ENCODE measurements at regions not wholly inside any gene's neighbourhood (a gene's known extent, or its start where the extent isn't known, plus 50 kb on each side); places are given as distances from the start of the nearest gene placed in this dataset.

GRCh38 chr1:201655910-201656309 lies 117.0 kb downstream of the NAV1 start:
- intact Hi-C loops (cut with micrococcal nuclease) = no loop called here

- intact Hi-C loops (cut with micrococcal nuclease) = no loop called here
These were observed 117.5 kb downstream of the NAV1 start for GRCh38 chr1:201656311-201657032.

- intact Hi-C loops (cut with micrococcal nuclease) = no loop called here
These were observed 120.6 kb downstream of the NAV1 start for GRCh38 chr1:201659572-201659971.

GRCh38 chr1:201660931-201661822 lies 122.2 kb downstream of the NAV1 start:
- intact Hi-C loops (cut with micrococcal nuclease) = no loop called here

DNA sequence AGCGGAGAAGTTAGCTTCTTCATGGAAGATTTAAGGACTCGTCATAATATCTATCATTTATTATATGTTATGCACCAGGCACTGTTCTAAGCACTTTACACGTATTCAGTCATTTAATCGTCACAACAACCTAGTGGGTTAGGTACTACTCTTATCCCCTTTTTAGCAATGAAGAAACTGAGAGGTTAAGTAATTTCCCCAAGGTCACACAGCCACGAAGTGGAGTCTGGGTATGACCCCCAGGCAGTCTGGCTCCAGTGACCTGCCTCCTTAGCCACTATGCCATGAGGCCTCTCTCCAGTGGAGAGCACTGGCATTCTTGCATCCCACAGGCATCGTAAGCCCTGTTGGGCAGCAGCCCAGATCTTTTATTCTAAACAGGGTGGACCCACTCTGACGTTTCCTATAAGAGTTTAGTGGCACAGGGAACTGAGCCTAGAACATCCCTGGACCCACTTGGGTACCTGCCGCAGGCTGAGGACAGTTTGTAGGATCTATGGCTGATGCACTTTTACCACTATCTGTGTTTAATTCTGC lies 123.0 kb downstream of the NAV1 start:
- intact Hi-C loops (cut with micrococcal nuclease) = no loop called here

GRCh38 chr1:201662646-201663045 lies 123.7 kb downstream of the NAV1 start:
- intact Hi-C loops (cut with micrococcal nuclease) = no loop called here

DNA sequence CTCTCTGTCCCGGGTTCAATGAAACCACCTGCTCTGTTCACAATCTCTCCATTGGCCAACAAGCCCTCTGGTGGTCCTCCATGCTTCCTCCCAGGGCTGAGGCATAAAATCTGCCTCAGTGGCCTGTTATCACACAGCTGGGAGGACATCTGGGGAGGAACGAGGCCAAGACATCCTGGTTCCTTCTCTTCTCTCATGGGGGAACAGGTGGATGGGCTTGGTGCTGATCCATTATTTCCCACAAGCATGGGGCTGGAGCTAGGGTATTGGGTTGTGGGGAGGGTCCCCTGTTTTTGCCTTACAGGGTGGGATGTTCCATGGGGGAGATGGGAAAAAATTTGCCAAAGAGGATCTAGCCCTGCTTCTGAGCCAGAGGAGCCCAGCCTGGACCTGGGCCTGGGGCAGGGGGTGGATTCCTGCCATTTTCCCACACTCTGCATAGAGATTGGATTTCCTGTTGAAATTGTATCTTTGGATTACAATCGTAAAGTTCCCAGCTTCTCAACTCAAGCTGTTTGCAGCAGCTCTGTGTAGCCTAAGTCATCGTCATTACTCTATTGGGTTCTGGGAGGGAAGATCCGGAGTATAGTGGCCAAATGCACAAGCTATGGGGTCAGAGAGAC lies 124.7 kb downstream of the NAV1 start:
- intact Hi-C loops (cut with micrococcal nuclease) = no loop called here

DNA sequence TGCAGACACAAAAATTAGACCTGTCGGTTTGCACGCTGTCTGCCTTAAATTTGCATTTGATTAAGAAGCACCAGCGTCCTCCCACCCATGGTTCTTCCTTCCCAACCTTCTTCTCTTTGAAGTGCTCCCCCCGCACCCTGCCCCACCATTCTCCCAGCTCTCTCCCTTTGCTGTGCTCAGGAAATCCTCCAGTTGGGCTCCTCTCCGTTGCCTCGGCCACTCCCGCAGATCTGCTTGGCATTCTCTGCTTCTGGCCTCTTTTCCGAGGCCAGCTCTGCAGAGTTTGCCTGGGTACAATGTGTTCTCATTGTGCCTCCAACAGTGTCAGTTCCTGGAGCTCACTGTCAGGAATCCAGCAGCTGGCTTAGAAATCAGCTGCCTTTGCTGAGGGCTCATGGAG lies 126.1 kb downstream of the NAV1 start:
- intact Hi-C loops (cut with micrococcal nuclease) = no loop called here

GRCh38 chr1:201666102-201666501 lies 127.2 kb downstream of the NAV1 start:
- intact Hi-C loops (cut with micrococcal nuclease) = no loop called here

DNA sequence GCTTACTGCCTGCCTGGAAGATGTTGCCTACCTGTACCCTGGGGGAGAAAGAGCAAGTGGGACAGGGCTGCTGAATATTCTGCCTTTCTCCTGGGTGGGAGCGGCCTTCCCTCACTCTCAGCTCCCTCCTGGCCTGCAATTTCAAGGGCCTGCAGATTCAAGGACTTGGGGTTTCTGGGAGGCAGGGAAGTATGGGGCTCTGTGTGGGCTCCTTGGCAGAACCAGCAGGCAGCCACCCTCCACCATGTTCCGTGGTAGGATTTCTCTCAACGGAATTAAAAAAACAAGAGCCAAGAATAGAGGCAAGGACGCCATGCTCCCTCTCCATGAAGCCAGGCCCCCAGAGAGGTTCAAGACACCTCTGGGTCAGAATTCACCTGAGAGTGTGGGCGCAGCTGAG lies 127.7 kb downstream of the NAV1 start:
- intact Hi-C loops (cut with micrococcal nuclease) = no loop called here

GRCh38 chr1:201667479-201667878 lies 128.6 kb downstream of the NAV1 start:
- intact Hi-C loops (cut with micrococcal nuclease) = no loop called here

- intact Hi-C loops (cut with micrococcal nuclease) = no loop called here
These were observed 131.6 kb downstream of the NAV1 start for GRCh38 chr1:201670517-201670916.

GRCh38 chr1:201672685-201673084 lies 133.8 kb downstream of the NAV1 start:
- intact Hi-C loops (cut with micrococcal nuclease) = no loop called here

GRCh38 chr1:201673093-201673492 lies 134.2 kb downstream of the NAV1 start:
- intact Hi-C loops (cut with micrococcal nuclease) = no loop called here

GRCh38 chr1:201673915-201674314 lies 135.0 kb downstream of the NAV1 start:
- intact Hi-C loops (cut with micrococcal nuclease) = no loop called here

- intact Hi-C loops (cut with micrococcal nuclease) = no loop called here
These were observed 136.2 kb downstream of the NAV1 start for GRCh38 chr1:201675143-201675542.

DNA sequence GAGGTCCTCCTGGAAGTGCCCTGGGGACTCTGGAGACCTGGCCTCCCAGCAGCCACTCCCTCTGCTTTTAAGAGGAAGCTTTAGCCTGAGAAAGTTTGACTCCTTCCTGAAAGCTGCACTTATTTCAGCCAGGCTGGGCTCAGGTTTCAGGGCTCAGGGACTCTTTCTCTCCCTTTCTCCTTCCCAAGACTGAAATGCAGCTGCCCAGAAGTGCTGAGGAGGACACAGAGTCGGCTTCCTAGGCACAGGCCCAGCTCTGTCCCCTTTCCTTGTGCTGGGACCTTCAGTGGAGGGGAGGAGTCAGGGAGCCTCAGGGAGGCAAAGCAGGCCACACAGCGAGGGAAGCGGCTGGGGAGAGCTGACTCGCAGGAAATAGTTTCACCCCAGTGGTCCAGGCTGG lies 137.3 kb downstream of the NAV1 start:
- intact Hi-C loops (cut with micrococcal nuclease) = no loop called here

DNA sequence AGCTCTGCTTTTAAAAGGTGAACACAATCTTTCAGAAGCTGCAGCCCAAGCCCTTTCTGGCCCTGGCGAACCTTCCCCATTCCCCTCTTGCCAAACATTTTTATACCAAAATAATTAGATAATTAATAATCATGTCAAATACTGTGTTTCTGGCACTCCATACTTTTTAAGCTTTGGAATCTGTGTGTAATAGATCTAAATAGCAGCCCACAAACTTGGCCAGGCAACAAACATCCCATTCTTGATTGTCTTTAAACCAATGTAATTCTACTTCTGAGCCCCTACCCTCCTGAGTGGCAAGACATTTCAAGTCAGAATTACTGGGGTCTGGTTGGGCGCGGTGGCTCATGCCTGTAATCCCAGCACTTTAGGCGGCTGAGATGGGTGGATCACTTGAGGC lies 137.7 kb downstream of the NAV1 start:
- intact Hi-C loops (cut with micrococcal nuclease) = no loop called here

DNA sequence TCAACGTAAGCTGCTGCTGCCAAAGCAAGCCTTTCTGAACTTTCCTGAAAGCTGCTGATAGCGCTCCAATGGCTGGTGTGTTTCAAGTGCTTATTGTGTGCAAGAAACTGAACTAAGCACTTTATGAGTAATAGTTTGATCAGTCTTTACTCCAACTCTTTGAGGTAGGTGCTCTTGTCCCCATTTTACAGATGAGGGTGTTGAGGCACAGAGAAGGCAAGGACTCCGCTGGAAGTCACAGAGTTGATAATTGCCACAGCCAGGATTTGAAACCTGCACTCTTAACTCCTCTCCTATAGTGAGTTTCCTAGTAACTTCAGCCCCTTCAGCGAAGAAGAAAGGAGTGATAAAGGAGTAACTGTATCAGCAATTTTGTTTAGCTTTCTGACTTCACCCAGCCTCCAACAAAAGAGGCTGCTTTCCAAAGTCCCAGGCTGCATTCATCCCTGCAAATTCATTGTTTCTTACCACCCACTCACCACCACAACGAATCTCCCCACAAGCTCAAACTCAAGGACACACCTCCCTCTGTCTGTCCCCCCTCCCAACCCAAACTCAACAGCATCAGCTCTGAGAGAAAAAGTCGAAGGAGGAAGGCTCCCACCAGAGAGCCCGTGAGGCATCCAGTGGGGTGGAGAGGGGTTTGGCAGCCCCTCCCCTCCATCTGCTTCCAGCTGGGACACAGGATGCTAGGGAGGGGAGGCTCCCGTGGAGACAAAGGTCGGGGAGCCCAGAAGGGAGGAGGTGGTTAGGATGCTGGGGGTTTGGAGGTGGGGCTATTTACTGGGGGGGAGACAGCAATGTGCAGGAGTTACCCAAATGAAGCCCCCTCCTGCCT lies 139.6 kb downstream of the NAV1 start:
- intact Hi-C loops (cut with micrococcal nuclease) = no loop called here

DNA sequence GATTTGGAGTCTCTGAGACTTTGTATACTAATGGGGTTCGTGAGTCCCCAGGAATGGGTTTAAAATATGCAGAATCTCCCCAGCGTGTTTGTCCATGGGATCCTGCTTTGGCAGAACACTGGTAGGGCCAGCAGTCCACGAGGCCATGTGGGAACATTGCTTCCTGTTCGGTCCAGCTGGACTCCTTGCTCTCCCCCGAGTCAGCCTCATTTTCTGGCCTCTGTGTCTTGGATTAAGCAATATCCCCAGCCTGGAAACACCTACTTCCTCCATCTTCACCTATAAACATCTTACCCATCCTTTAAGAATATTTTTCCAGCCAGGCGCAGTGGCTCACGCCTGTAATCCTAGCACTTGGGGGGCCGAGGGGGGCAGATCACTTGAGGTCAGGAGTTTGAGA lies 142.4 kb downstream of the NAV1 start:
- intact Hi-C loops (cut with micrococcal nuclease) = no loop called here

DNA sequence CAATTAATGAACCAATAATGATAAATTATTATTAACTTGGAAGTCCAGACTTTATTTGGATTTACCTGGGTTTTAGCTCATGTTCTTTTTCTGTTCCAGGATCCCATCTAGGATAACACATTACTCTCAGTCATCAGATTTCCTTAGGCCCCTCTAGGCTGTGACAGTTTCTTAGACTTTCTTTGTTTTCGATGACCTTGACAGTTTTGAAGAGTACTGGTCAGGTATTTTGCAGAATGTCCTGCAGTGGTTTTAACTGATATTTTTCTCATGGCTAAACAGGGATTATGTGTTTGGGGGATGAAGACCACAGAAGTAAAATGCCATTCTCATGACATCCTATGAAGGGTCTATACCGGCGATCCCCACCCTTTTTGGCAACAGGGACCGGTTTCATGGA lies 144.0 kb downstream of the NAV1 start:
- intact Hi-C loops (cut with micrococcal nuclease) = no loop called here

Data from T-helper 1 cell treated with Interleukin-12 subunit alpha and Interleukin-12 subunit beta and Interleukin-4 antibody, amounts not matched to agents 30 ng/mL and 1 ng/mL, for 36 hours (primary cell).